SIG-M5 treated with dmso at 0.1 percent for 504 hours (cell line): ENCODE measurements at regions not wholly inside any gene's neighbourhood (a gene's known extent, or its start where the extent isn't known, plus 50 kb on each side); places are given as distances from the start of the nearest gene placed in this dataset.
A peak's percentile ranks its signal among the peaks of the same experiment; 100 is the strongest.

Experiments
- DNase-seq: peaks from one replicate; lab custom pipeline; 2025; ENCODE audit not compliant: unreplicated experiment; lab: John Stamatoyannopoulos, UW

GRCh38 chr12:14273913-14274311 is 91.6 kb upstream of the ATF7IP start:
- no peak for DNase-seq

DNA sequence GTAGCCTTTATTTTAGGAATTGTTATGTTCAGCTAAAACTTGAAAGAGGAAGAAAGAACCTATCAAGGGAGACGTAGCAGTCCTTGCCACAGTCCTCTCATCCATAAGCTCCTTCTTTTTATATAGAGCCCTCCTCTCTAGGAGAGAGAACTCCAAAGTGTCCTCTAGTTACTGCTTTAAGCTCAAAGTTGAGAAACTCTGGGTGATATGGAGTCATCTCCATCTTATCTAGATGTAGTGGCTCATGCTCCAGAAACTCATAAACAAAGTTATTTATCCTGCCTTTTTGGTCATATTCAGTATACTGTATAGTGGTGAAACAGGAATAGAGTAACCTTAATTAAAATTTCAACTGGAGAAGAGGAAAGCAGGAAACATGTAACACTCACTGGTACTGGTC is 90.4 kb upstream of the ATF7IP start:
- no peak for DNase-seq

DNA sequence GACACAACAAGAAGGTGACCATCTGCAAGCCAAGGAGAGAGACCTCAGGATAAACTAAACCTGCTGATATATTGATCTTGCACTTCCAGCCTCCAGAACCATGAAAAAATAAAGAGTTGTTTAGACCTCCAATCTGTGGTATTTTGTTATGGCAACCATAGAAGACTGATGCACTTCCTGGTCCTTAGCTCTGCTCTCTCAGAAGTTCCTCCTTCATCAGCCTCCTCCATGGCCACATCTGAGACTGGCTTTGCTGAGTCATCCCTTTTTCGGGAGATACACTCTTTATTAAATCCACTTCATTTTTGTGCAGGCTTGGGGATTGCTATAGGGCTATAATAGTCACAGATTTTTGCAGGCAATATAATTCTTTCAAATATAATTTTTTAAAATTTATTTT is 89.6 kb upstream of the ATF7IP start:
- peak; percentile 40 for DNase-seq

- no peak for DNase-seq
Measured at GRCh38 chr12:14278294-14278953, 87.1 kb upstream of the ATF7IP start.

DNA sequence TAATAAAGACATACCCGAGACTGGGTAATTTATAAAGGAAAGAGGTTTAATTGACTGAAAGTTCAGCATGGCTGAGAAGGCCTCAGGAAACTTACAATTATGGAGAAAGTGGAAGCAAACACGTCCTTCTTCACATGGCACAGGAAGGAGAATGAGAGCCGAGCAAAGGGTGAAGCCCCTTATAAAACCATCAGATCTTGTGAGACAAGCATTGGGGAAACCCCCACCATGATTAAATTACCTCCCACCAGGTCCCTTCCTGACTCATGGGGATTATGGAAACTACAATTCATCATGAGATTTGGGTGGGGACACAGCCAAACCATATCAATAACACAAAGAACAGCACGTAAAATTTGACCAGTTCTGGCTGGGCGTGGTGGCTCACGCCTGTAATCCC is 85.6 kb upstream of the ATF7IP start:
- no peak for DNase-seq

DNA sequence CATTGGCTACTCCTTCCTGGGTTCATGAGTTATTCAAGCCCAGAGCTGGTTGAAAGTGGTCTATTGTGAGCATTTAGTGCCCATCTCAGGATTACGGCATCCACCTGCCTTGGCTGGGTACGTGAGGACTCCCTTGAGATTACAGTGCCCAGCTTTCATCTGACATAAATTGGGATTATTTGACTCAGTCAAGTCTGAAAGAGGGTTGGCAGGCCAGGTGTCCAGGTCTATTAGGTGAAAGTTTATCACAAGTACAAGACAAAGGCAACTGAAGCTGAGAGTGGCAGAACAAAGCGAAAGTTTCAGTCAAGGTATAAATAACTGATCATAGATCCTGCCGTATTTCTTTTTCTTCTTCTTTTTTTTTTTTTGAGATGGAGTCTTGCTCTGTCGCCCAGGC is 84.6 kb upstream of the ATF7IP start:
- no peak for DNase-seq

DNA sequence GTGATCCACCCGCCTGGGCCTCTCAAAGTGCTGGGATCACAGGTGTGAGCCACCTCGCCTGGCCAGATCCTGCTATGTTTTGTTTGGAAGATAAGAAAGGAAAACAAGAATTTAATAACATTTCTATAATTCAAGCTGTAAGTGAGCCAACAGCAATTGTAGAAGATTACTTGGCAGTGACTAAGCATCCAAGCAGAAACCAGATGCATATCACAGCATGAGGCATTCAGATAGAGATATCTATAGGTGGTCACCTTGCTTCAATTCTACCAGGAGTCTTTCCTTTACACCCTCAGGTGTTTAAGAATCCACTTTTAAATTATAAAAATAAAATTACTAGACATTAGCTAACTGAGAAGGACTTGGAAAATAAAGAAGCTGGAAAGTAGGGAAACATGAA is 83.9 kb upstream of the ATF7IP start:
- DNase-seq, result no peak

- DNase-seq, result no peak
Measured at GRCh38 chr12:14283489-14284144, 81.9 kb upstream of the ATF7IP start.

- DNase-seq, result no peak
Measured at GRCh38 chr12:14284184-14284722, 81.2 kb upstream of the ATF7IP start.

- no peak for DNase-seq
Measured at GRCh38 chr12:14289601-14290000, 75.9 kb upstream of the ATF7IP start.

- DNase-seq, result no peak
Measured at GRCh38 chr12:14290951-14291350, 74.5 kb upstream of the ATF7IP start.

DNA sequence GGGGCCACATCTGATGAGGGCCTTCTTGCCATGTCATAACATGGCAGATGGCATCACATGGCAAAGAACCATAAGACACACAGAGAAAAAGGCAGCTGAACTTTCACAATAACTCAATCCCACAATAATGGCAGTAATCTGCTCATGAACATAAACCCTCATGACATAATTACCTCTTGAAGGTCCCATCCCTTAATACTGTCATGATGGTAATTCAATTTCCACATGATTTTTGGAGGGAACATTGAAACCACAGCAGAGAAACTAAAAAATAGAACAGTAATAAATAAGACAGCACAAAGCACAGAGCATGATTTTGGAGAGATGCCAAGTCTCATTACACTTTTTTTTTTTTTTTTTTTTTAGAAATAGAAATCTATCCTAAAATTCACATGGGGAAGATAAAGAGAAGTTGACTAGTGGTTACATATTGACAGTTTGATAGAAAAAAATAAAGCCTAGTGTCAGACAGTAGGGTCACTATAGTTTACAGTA is 61.8 kb upstream of the ATF7IP start:
- DNase-seq, result no peak

- DNase-seq, result peak; percentile 11
Measured at GRCh38 chr12:14307004-14307403, 58.5 kb upstream of the ATF7IP start.

GRCh38 chr12:14308516-14308915 is 57.0 kb upstream of the ATF7IP start:
- no peak for DNase-seq

GRCh38 chr12:14310866-14311265 is 54.6 kb upstream of the ATF7IP start:
- DNase-seq, result peak; percentile 36

DNA sequence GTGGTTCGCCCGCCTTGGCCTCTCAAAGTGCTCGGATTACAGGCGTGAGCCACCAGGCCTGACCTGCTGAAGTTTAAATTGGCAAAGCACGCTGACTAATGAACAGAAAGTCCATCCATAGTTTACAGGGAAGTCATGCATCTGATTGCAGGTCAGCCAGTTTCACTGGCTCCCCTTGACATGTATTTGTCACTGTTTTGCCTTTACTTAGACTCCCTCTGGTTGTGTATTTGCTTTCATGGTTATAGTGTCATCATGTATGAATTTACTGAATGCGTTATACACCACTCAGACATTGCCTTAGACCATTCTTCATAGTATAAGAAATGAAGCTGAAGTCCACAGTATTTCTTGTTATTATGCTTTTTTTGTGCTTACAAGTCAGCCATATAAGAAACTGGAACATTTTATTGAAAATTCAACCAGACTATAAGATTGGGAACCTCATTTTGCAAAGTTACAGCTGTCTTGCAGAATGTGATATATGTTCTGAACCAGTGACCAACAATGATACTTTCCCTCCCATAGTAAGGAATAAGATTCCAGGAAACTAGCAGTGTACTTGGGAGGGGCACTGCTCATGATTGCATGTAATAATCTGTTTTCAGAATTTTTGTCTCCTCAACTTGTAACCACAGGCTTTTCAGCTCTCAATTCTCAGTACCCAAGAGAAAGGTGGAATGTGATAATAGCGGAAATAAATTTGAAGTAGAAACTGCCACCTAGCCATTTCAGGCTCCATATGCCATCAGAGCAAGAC is 51.9 kb upstream of the ATF7IP start:
- DNase-seq, result no peak

GRCh38 chr12:14314801-14315200 is 50.7 kb upstream of the ATF7IP start:
- DNase-seq, result peak; percentile 84

GRCh38 chr12:14315501-14315900 is 50.0 kb upstream of the ATF7IP start:
- DNase-seq, result no peak
